ENCODE measurements at regions not wholly inside any gene's neighbourhood (a gene's known extent, or its start where the extent isn't known, plus 50 kb on each side); places are given as distances from the start of the nearest gene placed in this dataset.

GRCh38 chr3:72459588-72459987 lies 388.7 kb downstream of the SHQ1 start:
- no peak for DNase-seq (ENCODE audit: low read depth)

DNA sequence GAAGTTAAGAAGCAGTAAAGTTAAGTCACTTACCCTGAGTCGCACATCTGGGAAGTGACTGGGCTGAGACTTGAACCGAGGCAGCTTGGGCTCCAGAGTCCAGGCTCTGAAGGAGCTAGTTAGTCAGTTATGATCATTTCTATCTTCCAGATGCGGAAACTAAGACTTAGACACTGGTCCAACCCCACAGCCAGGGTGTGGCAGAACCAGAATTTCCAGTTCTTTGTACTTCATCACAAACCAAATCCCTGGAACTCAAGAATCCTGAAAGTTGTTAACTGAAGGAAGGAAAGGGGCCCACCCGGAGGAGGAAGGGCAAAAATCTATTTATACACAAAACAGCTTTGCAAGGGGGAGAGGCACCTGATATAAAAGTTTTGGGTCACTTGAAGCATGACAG lies 389.9 kb downstream of the SHQ1 start:
- DNase-seq (ENCODE audit: low read depth), result no peak

- DNase-seq (ENCODE audit: low read depth), result no peak
These were observed 393.8 kb downstream of the SHQ1 start for GRCh38 chr3:72454441-72454840.

GRCh38 chr3:72453706-72454105 lies 394.5 kb downstream of the SHQ1 start:
- no peak for DNase-seq (ENCODE audit: low read depth)

- no peak for DNase-seq (ENCODE audit: low read depth)
These were observed 395.5 kb downstream of the SHQ1 start for GRCh38 chr3:72452745-72453144.

DNA sequence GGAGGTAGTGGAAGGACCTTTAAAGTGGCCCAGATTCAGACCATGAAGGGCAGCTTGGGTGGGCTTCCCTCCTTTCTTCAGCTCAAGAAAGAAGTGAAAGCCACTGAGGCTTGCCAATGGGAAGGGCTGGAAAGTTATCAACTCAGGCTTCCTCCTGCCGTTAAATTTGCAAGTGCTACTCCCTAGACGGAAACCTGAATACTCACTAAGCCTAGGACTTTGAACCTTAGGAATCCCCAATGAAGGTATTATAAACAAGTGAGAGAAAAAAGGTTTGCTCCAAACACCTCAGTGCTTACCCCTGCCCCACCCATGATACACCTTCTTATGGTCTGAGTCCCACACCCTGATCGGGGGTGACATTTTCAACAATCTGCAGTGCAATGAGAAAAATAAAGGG lies 396.4 kb downstream of the SHQ1 start:
- DNase-seq (ENCODE audit: low read depth), result no peak

GRCh38 chr3:72449551-72449950 lies 398.7 kb downstream of the SHQ1 start:
- no peak for DNase-seq (ENCODE audit: low read depth)

GRCh38 chr3:72448858-72449257 lies 399.4 kb downstream of the SHQ1 start:
- no peak for DNase-seq (ENCODE audit: low read depth)

- DNase-seq (ENCODE audit: low read depth), result no peak
These were observed 399.8 kb downstream of the SHQ1 start for GRCh38 chr3:72448375-72448823.

GRCh38 chr3:72447059-72447946 lies 400.9 kb downstream of the SHQ1 start:
- DNase-seq (ENCODE audit: low read depth), result peak; percentile 92

DNA sequence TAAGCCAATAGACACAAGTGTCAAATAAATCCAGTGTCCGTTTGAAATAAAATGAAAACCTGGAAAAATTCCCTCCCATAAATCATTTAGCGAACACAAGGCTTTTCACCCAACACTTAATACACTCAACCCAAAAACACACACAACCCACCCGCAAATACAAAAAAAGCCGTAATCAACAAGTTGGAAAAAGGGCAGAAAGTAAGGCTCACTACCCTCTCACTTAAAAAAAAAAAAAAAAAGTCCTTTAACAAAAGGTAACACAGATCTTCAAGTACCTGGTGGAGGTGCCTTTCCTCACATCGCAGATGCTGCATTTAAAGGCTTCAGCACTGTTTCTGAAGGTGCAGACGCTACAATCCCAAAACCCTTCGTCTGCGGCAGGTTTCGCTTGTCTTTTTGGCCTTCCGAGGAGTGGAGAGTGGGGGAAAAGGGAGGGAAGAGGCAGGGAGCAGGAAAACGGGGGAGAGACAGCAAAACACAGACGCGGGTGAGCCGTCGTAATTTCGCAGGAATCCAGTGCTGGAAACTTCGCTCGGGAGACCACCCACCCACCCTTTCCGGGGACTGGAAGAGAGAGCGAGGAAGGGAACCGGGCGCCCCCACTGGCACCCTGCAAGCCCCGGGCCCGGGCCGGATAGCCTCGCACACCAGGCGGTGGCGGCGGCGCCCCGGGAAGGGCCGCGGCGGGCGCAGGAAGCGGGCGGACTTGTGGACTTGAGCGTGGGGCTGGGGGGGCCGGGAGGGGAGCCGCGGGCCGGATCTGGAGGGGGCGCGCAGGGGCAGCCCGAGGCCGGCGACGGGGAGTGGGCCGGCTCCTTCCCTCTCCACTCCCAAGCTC lies 401.8 kb downstream of the SHQ1 start, which contains the start of gene RYBP:
RYBP (minus strand) TSS at position 404 of the 841 bp plus-strand sequence.
- no peak for DNase-seq (ENCODE audit: low read depth)

DNA sequence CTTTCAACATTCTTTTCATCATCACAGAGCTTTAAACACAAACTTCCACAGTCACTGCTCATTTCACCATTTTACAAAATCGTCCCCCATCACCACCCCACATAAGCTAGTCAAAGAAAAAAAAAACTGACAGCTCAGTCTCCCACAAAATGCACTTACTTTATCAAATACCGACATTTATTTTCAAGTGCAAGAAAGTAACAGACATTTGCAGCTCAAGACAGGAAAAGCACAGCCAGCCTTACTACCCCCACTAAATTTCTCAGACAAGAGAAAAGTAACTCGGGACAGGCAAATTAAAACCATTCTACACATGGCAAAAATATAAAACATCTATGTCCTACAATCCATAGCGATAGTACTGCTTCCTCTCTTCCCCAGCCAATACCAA lies 402.4 kb downstream of the SHQ1 start:
- DNase-seq (ENCODE audit: low read depth), result no peak

DNA sequence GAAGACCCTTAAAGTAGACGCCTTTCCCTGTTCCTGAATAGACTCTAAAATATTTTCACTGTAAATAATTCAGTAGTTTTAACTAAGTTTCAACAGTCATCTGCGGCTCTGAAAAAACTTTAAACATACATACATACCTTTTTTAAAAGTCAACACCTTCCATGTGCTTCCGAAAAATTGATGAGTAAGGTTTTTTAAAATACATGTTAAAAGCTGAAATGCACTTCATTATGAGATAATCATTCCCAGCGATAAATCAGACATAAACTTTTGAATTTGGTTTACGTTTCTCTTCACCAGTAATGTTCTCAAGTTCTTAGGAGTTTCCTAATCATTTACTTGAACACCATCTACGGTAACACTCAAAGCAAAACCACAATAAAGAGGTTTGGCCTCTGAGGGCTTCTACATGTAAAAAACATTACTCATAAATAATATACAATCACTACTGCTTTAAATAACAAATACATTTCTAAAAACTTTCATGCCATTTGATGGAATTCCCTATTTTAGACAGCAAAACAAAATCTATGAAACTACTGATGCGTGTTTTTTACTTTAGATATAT lies 403.5 kb downstream of the SHQ1 start:
- no peak for DNase-seq (ENCODE audit: low read depth)

DNA sequence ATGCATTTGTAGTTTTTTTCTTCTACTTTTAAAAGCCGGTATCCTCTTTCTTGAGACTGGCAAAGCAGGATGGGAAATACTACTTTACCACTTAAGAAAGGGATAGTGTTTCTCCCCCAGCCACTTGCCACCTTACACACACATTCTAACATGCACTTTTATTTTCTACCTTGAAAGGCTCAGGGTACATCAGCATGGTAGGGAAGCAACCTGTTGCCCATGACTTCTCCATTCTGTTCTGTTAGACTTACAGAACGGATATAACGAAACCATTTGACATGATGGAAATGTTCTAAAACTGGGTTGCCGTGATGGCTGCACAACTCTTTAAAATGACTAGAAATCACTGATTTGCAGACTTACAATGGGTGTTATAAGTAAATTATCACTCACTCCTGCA lies 405.5 kb downstream of the SHQ1 start:
- no peak for DNase-seq (ENCODE audit: low read depth)

- DNase-seq (ENCODE audit: low read depth), result no peak
These were observed 406.8 kb downstream of the SHQ1 start for GRCh38 chr3:72441284-72441994.

GRCh38 chr3:72440491-72440890 lies 407.8 kb downstream of the SHQ1 start:
- no peak for DNase-seq (ENCODE audit: low read depth)

DNA sequence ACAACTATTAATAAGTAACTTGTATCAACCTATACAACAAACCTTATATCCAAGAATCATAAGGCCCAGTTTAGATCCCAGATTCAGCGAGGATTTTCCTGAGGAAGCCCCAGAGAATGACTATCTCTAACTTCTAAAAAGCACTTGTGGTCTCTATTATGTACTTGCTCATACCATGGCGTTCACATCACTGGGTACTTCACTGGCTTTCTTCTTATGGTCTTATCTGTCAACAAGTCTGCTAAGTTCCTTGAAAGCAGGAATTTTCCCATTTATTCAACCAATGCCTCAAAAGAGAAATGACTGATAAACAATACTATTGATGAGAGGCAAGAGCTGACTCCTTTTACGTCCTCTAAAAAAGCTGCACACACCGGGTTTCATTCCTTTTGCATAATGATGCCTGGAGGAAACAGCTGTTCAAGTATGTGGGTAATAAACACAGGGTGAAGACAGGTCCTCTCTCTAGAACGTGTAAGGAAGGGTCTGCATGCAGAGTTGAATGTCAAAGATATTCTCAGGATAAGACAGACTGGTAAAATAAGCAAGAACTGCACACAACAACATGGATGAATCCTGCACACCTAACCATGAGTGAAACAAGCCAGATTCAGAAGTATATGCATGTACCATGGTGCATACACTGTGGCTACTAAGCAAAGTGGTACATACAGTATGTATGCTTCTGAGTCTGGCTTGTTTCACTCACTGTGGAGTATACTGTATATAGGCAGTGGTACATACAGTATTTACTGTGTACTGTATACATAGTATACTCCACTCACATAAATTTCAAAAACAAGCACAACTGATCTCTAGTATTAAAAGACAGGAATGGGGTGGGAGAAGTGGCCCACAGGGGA lies 408.7 kb downstream of the SHQ1 start:
- no peak for DNase-seq (ENCODE audit: low read depth)

DNA sequence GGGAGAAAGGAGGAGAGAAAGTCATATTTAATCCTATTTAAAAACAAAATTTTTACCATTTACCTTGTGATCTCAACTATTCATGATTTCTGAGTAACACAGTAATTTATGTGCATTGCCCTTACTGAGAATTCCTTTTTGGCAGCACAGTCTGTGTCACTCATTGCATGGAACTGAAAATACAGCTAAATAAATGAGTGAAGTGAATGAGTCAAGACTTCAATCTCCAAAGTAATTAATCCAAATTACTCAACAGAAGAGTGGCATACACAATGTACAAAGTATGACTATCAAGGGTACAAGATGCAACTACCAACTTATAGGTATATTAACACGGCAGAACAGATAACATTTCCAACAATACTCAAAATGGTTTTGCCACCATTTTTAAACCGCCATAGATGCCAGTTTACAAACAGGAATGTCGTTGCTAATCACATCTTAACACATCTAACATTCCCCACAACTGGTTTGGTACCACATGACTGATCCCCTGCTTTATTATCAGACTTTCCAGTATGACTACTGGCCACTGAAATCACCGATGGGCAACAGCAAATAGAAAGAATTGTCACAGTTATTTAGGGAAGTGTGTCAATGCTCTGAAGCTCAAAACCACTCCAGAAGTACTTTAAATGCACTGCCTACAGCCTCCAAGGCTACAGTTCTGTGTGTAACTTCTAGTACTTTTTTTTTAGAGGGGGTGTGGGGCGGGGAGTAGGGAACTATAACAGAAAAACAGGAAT lies 410.4 kb downstream of the SHQ1 start:
- no peak for DNase-seq (ENCODE audit: low read depth)

DNA sequence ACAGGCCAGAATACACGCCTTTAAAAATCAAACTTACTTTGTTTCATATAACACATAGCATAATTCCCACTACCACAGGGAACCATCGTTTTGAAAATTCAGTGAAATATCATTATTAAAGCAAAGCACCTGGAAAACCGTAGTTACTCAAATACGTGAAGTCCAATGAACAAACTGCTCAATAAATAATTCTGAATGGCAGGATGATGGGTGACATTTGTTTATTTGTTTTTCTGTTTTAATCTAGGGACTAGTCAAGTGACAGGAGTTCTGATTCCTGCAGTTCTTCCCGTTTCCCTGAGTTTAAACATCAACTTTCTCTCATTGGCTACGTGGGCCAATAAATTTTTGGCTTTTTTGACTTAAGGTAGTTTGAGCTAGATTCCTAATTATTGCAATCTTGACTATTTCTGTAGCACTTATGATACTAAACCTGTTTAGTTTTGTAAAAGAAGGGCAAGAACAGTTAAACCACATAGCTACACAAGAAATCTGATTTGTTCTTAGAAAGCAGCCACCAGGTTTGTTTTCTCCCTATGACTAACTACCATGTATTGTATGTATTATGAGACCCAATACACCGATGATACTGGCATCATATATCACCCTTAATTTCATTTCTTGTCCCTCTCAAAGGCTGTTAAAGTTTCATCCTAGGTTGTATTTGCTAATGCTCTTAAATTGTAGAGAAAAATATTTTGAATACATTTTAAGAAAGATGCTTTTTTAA lies 411.2 kb downstream of the SHQ1 start:
- no peak for DNase-seq (ENCODE audit: low read depth)

- DNase-seq (ENCODE audit: low read depth), result no peak
These were observed 413.9 kb downstream of the SHQ1 start for GRCh38 chr3:72434296-72434695.

Data from stimulated activated CD8-positive, alpha-beta memory T cell treated with anti-CD3 and anti-CD28 coated beads, Interleukin-15, amount 100 ng/mL, for 24 hours (primary cell).